ENCODE measurements at regions not wholly inside any gene's neighbourhood (a gene's known extent, or its start where the extent isn't known, plus 50 kb on each side); places are given as distances from the start of the nearest gene placed in this dataset.

GRCh38 chr11:104547996-104548661 is 350.1 kb downstream of the CASP12 start:
- TF ChIP-seq CTCF (tag by site-specific recombination; IDR thresholded peaks at IDR 0.05) (no peak), REST (tag by site-specific recombination; IDR thresholded peaks at IDR 0.05) (no peak), ZNF549 (tag by site-specific recombination; IDR thresholded peaks at IDR 0.05) (no peak), ZBTB8A (tag by site-specific recombination; IDR thresholded peaks at IDR 0.05) (no peak), ZBTB26 (tag by site-specific recombination; optimal IDR thresholded peaks at IDR 0.05) (no peak), ZBTB48 (tag by site-specific recombination; IDR thresholded peaks at IDR 0.05) (no peak), OVOL3 (tag by site-specific recombination; IDR thresholded peaks at IDR 0.05) (no peak), SCRT2 (tag by site-specific recombination; IDR thresholded peaks at IDR 0.05) (no peak), ZNF18 (tag by site-specific recombination; IDR thresholded peaks at IDR 0.05) (no peak), ZNF121 (tag by site-specific recombination; IDR thresholded peaks at IDR 0.05) (no peak), YY1 (tag by site-specific recombination; IDR thresholded peaks at IDR 0.05) (no peak), ZFP37 (tag by site-specific recombination; IDR thresholded peaks at IDR 0.05) (no peak)

All from HEK293 (cell line).